Activated naive CD4-positive, alpha-beta T cell treated with anti-CD3 and anti-CD28 coated beads for 36 hours (primary cell): ENCODE measurements at regions not wholly inside any gene's neighbourhood (a gene's known extent, or its start where the extent isn't known, plus 50 kb on each side); places are given as distances from the start of the nearest gene placed in this dataset.

Experiments used
- CTCF ChIA-PET: fragments of 350-600 bp; sonication (Branson Sonifier 250); formaldehyde crosslinking; loops from one replicate; lab custom pipeline; 2021; ENCODE audit warnings: antibody characterized with exemption; lab: Charles Lee
- DNase-seq: peaks from one replicate; pipeline ENCODE4 v3.0.0-alpha.2; 2020
- H3K27ac Mint-ChIP-seq: one replicate; pipeline ENCODE4 v1.8.0; 2021; ENCODE audit warnings: mild to moderate bottlenecking, mixed read lengths
- H3K27me3 Mint-ChIP-seq: one replicate; pipeline ENCODE4 v1.8.0; 2021; ENCODE audit warnings: low read depth, mixed read lengths
- H3K36me3 Mint-ChIP-seq: one replicate; pipeline ENCODE4 v1.8.0; 2021; ENCODE audit warnings: low read depth, mixed read lengths
- H3K4me1 Mint-ChIP-seq: one replicate; pipeline ENCODE4 v1.8.0; 2021; ENCODE audit warnings: low read depth, mixed read lengths
- H3K4me3 Mint-ChIP-seq: one replicate; pipeline ENCODE4 v1.8.0; 2021; ENCODE audit warnings: mild to moderate bottlenecking, moderate library complexity, mixed read lengths
- H3K9me3 Mint-ChIP-seq: one replicate; pipeline ENCODE4 v1.8.0; 2021; ENCODE audit warnings: mixed read lengths
- intact Hi-C: fragments of 100-400 bp; cut with micrococcal nuclease; formaldehyde crosslinking; loops from one replicate; pipeline ENCODE4 v1.15.1; 2023

GRCh38 chr15:35320158-35320780 lies 225.7 kb downstream of the DPH6 start:
- Mint-ChIP-seq H3K4me1 (no peaks in the 10 kb centered on the region), H3K36me3 (peaks cover 6% of the 10 kb centered on the region), H3K27me3 (no peaks in the 10 kb centered on the region), H3K27ac (no peak overlapping the region), H3K4me3 (no peak overlapping the region), H3K9me3 (peaks cover 2% of the 10 kb centered on the region)
- CTCF ChIA-PET, result no interaction called here
- no peak for DNase-seq
- intact Hi-C loops, result no loop called here

- Mint-ChIP-seq H3K9me3 (peaks cover 2% of the 10 kb centered on the region), H3K36me3 (peaks cover 6% of the 10 kb centered on the region), H3K4me1 (no peaks in the 10 kb centered on the region), H3K27me3 (no peaks in the 10 kb centered on the region), H3K27ac (no peak overlapping the region), H3K4me3 (no peak overlapping the region)
- no peak for DNase-seq
- intact Hi-C loops, result no loop called here
- CTCF ChIA-PET, result no interaction called here
These were observed 226.6 kb downstream of the DPH6 start for GRCh38 chr15:35319354-35319753.

GRCh38 chr15:35317217-35317616 lies 228.7 kb downstream of the DPH6 start:
- CTCF ChIA-PET, result no interaction called here
- Mint-ChIP-seq H3K36me3 (peaks cover 6% of the 10 kb centered on the region), H3K4me1 (no peaks in the 10 kb centered on the region), H3K27me3 (no peaks in the 10 kb centered on the region), H3K4me3 (no peak overlapping the region), H3K9me3 (peaks cover 2% of the 10 kb centered on the region), H3K27ac (no peak overlapping the region)
- intact Hi-C loops, result no loop called here
- DNase-seq, result no peak

GRCh38 chr15:35312344-35312743 lies 227.2 kb upstream of the NANOGP8 start:
- Mint-ChIP-seq H3K36me3 (peaks cover 6% of the 10 kb centered on the region), H3K27me3 (no peaks in the 10 kb centered on the region), H3K4me3 (no peak overlapping the region), H3K27ac (no peak overlapping the region), H3K9me3 (peaks cover 2% of the 10 kb centered on the region), H3K4me1 (no peaks in the 10 kb centered on the region)
- intact Hi-C loops, result no loop called here
- DNase-seq, result no peak
- CTCF ChIA-PET, result interaction anchor here (1.6 kb wide), 1 partner anchor 23 kb away, joined by 6 read pairs; no protein-coding TSS in a partner anchor

- Mint-ChIP-seq H3K4me1 (no peaks in the 10 kb centered on the region), H3K27me3 (no peaks in the 10 kb centered on the region), H3K4me3 (no peak overlapping the region), H3K36me3 (peaks cover 5% of the 10 kb centered on the region), H3K27ac (no peak overlapping the region), H3K9me3 (peaks cover 2% of the 10 kb centered on the region)
- CTCF ChIA-PET, result interaction anchor here (1.6 kb wide), 1 partner anchor 22 kb away, joined by 6 read pairs; no protein-coding TSS in a partner anchor
- intact Hi-C loops, result no loop called here
- DNase-seq, result no peak
These were observed 226.5 kb upstream of the NANOGP8 start for GRCh38 chr15:35311615-35312014.

GRCh38 chr15:35309886-35310285 lies 224.8 kb upstream of the NANOGP8 start:
- no peak overlapping the region for H3K4me3 Mint-ChIP-seq
- DNase-seq, result no peak
- no peak overlapping the region for H3K27ac Mint-ChIP-seq
- H3K27me3 Mint-ChIP-seq, result no peaks in the 10 kb centered on the region
- intact Hi-C loops, result no loop called here
- no peaks in the 10 kb centered on the region for H3K4me1 Mint-ChIP-seq
- no peaks in the 10 kb centered on the region for H3K9me3 Mint-ChIP-seq
- no peaks in the 10 kb centered on the region for H3K36me3 Mint-ChIP-seq
- CTCF ChIA-PET, result no interaction called here

- Mint-ChIP-seq H3K9me3 (no peaks in the 10 kb centered on the region), H3K36me3 (no peaks in the 10 kb centered on the region), H3K27ac (no peak overlapping the region), H3K4me3 (no peak overlapping the region), H3K4me1 (no peaks in the 10 kb centered on the region), H3K27me3 (no peaks in the 10 kb centered on the region)
- no peak for DNase-seq
- CTCF ChIA-PET, result no interaction called here
- intact Hi-C loops, result no loop called here
These were observed 223.7 kb upstream of the NANOGP8 start for GRCh38 chr15:35308802-35309201.

GRCh38 chr15:35307676-35308075 lies 222.6 kb upstream of the NANOGP8 start:
- intact Hi-C loops, result no loop called here
- CTCF ChIA-PET, result no interaction called here
- no peaks in the 10 kb centered on the region for H3K36me3 Mint-ChIP-seq
- no peak overlapping the region for H3K27ac Mint-ChIP-seq
- H3K4me3 Mint-ChIP-seq, result no peak overlapping the region
- no peaks in the 10 kb centered on the region for H3K27me3 Mint-ChIP-seq
- no peaks in the 10 kb centered on the region for H3K4me1 Mint-ChIP-seq
- H3K9me3 Mint-ChIP-seq, result no peaks in the 10 kb centered on the region
- DNase-seq, result no peak

GRCh38 chr15:35307026-35307425 lies 221.9 kb upstream of the NANOGP8 start:
- DNase-seq, result no peak
- CTCF ChIA-PET, result no interaction called here
- H3K36me3 Mint-ChIP-seq, result no peaks in the 10 kb centered on the region
- no peaks in the 10 kb centered on the region for H3K4me1 Mint-ChIP-seq
- intact Hi-C loops, result no loop called here
- H3K27me3 Mint-ChIP-seq, result no peaks in the 10 kb centered on the region
- H3K9me3 Mint-ChIP-seq, result no peaks in the 10 kb centered on the region
- H3K27ac Mint-ChIP-seq, result no peak overlapping the region
- H3K4me3 Mint-ChIP-seq, result no peak overlapping the region

- intact Hi-C loops, result no loop called here
- CTCF ChIA-PET, result no interaction called here
These were observed 221.4 kb upstream of the NANOGP8 start for GRCh38 chr15:35306361-35306981.

GRCh38 chr15:35305946-35306345 lies 220.9 kb upstream of the NANOGP8 start:
- Mint-ChIP-seq H3K27ac (no peak overlapping the region), H3K9me3 (no peaks in the 10 kb centered on the region), H3K27me3 (no peaks in the 10 kb centered on the region), H3K36me3 (no peaks in the 10 kb centered on the region), H3K4me3 (no peak overlapping the region), H3K4me1 (no peaks in the 10 kb centered on the region)
- DNase-seq, result no peak
- CTCF ChIA-PET, result no interaction called here
- intact Hi-C loops, result no loop called here

More at GRCh38 chr15:35306361-35306981, 221.4 kb upstream of the NANOGP8 start:
- H3K4me1 Mint-ChIP-seq, result no peaks in the 10 kb centered on the region
- no peaks in the 10 kb centered on the region for H3K9me3 Mint-ChIP-seq
- no peaks in the 10 kb centered on the region for H3K36me3 Mint-ChIP-seq
- no peak overlapping the region for H3K27ac Mint-ChIP-seq
- DNase-seq, result no peak
- H3K27me3 Mint-ChIP-seq, result no peaks in the 10 kb centered on the region
- H3K4me3 Mint-ChIP-seq, result no peak overlapping the region

GRCh38 chr15:35305031-35305550 lies 220.0 kb upstream of the NANOGP8 start:
- no peak for DNase-seq
- no peaks in the 10 kb centered on the region for H3K27me3 Mint-ChIP-seq
- H3K9me3 Mint-ChIP-seq, result no peaks in the 10 kb centered on the region
- intact Hi-C loops, result no loop called here
- H3K36me3 Mint-ChIP-seq, result no peaks in the 10 kb centered on the region
- no peak overlapping the region for H3K4me3 Mint-ChIP-seq
- CTCF ChIA-PET, result no interaction called here
- no peaks in the 10 kb centered on the region for H3K4me1 Mint-ChIP-seq
- H3K27ac Mint-ChIP-seq, result no peak overlapping the region

- intact Hi-C loops, result no loop called here
- no peaks in the 10 kb centered on the region for H3K4me1 Mint-ChIP-seq
- H3K36me3 Mint-ChIP-seq, result no peaks in the 10 kb centered on the region
- no peaks in the 10 kb centered on the region for H3K9me3 Mint-ChIP-seq
- no peaks in the 10 kb centered on the region for H3K27me3 Mint-ChIP-seq
- no peak overlapping the region for H3K27ac Mint-ChIP-seq
- CTCF ChIA-PET, result no interaction called here
- H3K4me3 Mint-ChIP-seq, result no peak overlapping the region
- no peak for DNase-seq
These were observed 219.3 kb upstream of the NANOGP8 start for GRCh38 chr15:35304389-35304788.
